ENCODE measurements at regions not wholly inside any gene's neighbourhood (a gene's known extent, or its start where the extent isn't known, plus 50 kb on each side); places are given as distances from the start of the nearest gene placed in this dataset.

GRCh38 chr4:178275671-178276360 lies 833.6 kb upstream of the AGA start:
- DNase-seq (ENCODE audit: low read depth in 2 of 2), result no peak

GRCh38 chr4:178280362-178280761 lies 838.1 kb upstream of the AGA start:
- no peak for DNase-seq (ENCODE audit: low read depth in 2 of 2)

- DNase-seq (ENCODE audit: low read depth in 2 of 2), result no peak
Measured at GRCh38 chr4:178288462-178288861, 846.2 kb upstream of the AGA start.

GRCh38 chr4:178293601-178294000 lies 851.4 kb upstream of the AGA start:
- DNase-seq (ENCODE audit: low read depth in 2 of 2), result no peak

DNA sequence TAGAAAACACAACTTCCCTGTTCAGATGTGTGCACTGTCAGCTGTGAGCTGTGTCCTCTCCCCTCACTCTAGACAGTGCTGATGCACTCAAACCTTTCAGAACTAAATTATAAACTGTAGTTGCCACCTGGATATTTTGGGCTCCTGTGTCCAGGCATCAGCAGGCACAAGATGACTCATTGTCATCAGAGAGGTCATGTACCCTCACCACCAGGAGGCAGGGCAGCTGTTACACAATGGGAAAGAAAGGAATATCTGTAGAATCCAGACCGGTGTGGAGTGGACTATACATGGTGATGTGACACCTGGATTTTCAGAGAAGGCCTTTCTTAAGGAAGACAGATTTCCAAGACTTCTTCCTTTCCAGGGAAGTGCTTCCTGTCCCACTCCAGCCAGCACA lies 854.4 kb upstream of the AGA start:
- DNase-seq (ENCODE audit: low read depth in 2 of 2), result no peak

DNA sequence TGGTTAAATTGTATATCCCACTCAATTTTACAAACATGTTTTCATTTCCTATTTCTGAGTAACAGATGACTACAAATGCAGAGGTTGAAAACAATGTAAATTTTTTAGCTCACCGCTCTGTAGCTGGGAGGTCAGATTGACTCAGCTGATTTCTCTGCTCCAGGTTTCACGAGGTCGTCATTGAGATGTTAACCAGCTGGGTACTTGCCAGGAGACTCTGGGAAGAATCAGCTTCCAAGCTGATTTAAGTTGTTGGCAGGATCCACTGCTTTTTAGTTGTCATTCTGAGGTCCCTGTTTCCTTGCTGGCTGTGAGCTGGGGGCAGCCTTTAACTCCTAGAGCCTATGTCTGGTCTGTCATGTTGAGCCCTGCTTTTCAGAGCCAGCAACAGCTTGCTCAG lies 864.3 kb upstream of the AGA start:
- DNase-seq (ENCODE audit: low read depth in 2 of 2), result no peak

- no peak for DNase-seq (ENCODE audit: low read depth in 2 of 2)
Measured at GRCh38 chr4:178309890-178310289, 867.7 kb upstream of the AGA start.

- no peak for DNase-seq (ENCODE audit: low read depth in 2 of 2)
Measured at GRCh38 chr4:178311997-178312396, 869.8 kb upstream of the AGA start.

DNA sequence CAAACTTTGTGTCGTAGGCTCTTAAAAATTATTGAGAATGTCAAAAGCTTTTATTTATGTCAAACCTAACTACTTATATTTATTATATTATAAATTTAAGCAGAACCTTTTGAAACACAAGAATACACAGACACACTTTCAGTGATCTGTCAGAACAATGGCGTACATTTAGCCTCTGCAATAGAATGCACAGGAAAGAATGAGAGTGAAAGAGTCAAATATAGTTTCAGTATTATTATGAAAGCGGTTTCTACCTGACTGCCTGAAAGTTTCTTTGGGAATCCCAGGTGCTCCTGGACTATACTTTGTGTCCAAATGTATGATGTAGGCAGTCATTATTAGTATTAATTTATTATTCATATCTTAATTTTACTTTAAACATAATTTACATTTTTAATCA lies 872.0 kb upstream of the AGA start:
- no peak for DNase-seq (ENCODE audit: low read depth in 2 of 2)

GRCh38 chr4:178316211-178316610 lies 874.0 kb upstream of the AGA start:
- DNase-seq (ENCODE audit: low read depth in 2 of 2), result no peak

GRCh38 chr4:178320003-178320402 lies 877.8 kb upstream of the AGA start:
- DNase-seq (ENCODE audit: low read depth in 2 of 2), result no peak

GRCh38 chr4:178322524-178323183 lies 880.4 kb upstream of the AGA start:
- DNase-seq (ENCODE audit: low read depth in 2 of 2), result no peak

GRCh38 chr4:178329226-178329872 lies 887.1 kb upstream of the AGA start:
- DNase-seq (ENCODE audit: low read depth in 2 of 2), result no peak

DNA sequence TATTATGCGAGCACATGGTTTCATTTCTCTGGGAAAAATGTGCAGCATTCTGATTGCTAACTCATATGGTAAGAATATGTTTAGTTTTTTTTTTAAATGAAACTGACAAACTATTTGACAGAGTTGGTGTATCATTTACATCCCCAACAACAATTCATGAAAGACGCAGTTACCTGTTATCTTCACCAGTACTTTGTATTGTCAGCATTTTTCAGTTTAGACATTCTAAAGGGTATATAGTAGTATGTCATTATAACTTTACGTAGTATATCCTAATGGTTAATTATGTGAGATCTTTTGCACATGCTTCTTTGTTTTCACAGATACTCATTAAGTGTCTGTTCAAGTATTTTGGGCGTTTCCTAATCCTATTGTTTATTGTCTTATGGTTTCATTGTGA lies 891.1 kb upstream of the AGA start:
- no peak for DNase-seq (ENCODE audit: low read depth in 2 of 2)

DNA sequence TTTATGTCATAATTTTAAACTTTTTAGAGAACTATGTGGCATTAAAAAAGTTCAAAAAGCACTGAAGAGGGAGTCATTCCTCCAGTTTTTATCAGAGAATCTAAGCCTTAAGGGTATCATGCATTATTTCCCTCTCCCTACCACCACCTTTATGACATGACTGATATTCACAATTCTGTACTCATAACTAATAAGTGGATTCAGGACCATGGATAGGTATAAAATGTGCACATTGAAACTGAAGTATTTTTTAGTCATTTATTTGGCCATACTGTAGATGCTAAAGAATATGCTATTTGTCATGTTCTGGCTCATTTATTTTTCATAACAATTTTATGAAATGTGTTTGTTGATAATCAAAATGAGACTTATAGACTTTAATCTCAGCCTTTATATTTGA lies 897.5 kb upstream of the AGA start:
- DNase-seq (ENCODE audit: low read depth in 2 of 2), result no peak

GRCh38 chr4:178340468-178340867 lies 898.2 kb upstream of the AGA start:
- DNase-seq (ENCODE audit: low read depth in 2 of 2), result no peak

DNA sequence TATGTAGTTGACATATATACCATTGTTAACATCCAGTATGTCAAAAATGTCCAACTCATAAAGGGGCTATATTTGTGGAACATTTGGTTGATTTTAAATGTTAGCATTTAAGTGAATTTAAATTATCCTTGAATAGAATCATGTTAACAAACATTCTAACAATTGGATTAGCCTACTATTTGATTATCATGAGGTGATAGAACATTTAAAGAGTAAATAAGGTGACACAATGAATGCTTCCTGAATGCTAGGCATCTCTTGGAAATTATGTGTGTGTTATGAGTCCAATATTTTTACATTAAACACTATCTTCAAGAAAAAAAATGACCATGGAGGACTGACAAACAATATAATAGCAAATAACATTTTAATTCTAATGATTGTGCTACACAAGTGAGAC lies 901.9 kb upstream of the AGA start:
- DNase-seq (ENCODE audit: low read depth in 2 of 2), result no peak

- no peak for DNase-seq (ENCODE audit: low read depth in 2 of 2)
Measured at GRCh38 chr4:178347111-178347510, 904.9 kb upstream of the AGA start.

DNA sequence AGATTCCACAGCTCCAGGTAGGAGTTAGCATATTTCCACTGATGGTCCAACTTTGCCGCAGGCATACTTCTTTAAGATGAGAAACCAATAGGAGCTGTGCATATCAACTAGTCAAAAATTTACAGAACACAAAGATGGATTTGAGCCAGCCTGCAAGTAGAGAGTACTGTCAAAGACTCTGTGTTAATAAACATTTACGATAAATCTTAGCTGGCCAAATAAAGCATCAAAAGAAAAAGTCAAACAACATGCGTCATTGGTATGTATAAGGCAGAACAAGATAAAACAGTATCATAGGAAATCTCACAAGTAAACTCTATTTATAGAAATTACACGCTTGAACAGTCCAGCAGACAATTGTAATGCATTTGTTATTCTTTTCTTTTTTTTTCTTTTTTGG lies 907.4 kb upstream of the AGA start:
- no peak for DNase-seq (ENCODE audit: low read depth in 2 of 2)

DNA sequence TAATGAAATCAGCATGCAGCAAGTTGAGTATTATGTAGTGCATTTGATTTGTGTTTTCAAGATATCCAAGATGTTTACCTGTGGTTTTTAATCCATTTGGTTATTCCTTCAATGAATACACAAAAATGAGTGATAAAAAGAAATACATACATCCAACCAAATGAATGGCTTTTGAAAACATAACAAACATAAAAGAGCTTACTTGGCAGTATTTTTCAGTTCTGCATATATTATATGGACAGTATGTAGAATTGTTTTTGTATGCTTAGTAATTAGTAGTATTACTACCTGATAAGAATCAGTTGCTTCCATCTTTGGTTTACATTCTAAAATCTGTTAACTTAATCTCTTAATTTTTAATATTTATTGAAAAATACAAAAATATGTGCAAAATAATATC lies 908.9 kb upstream of the AGA start:
- DNase-seq (ENCODE audit: low read depth in 2 of 2), result no peak

DNA sequence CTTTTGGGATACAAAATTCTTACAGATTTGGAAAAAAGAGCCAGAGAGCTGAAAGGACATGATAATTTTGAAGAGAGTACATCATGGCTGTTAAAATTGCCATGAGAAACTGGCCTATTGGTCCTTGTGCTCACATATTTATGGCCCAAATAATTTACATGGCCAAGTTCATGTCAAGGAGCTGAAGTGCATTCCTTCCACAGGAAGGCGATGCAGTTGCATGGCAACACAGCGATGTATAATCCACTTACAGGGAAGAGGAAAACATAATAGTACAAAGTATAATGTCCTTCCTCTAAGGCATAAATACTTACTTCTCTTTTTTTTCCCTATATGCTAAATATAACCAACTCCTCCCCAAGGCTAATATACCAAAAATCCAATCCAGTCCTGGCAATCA lies 914.5 kb upstream of the AGA start:
- DNase-seq (ENCODE audit: low read depth in 2 of 2), result no peak

DNA sequence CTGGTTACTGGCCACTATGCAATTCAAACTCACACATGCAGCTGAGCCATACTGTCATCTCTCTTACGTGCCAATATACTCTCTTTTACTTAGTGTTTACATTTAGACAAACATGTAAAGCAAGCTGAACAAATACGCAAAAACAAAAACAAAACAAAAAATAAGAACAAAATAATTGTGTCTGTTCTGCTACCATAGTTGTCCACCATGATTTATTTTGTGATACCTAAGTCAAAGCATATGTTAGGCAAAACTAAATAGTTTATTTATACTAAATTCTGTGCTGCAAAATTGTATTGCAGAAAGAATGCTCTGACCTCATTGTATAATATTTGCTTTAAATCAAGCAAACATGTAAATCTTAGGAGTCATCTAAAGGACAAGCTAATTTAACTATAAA lies 943.2 kb upstream of the AGA start:
- no peak for DNase-seq (ENCODE audit: low read depth in 2 of 2)

- no peak for DNase-seq (ENCODE audit: low read depth in 2 of 2)
Measured at GRCh38 chr4:178387756-178388155, 945.5 kb upstream of the AGA start.

Data from stimulated activated CD4-positive, alpha-beta T cell treated with anti-CD3 and anti-CD28 coated beads, Interleukin-1b, Interleukin-23, amount 100 ng/mL, for 4 hours (primary cell).